ENCODE measurements at regions not wholly inside any gene's neighbourhood (a gene's known extent, or its start where the extent isn't known, plus 50 kb on each side); places are given as distances from the start of the nearest gene placed in this dataset.

GRCh38 chr5:93998951-93999455, 257.6 kb upstream of the POU5F2 start:
- TF ChIP-seq POLR2A (IDR thresholded peaks at IDR 0.05; ENCODE audit: low read length), result no peak
- TF ChIP-seq GATA1 (IDR thresholded peaks at IDR 0.05; ENCODE audit: low read depth, low read length), result no peak
